Endothelial cell of umbilical vein (primary cell): ENCODE measurements at regions not wholly inside any gene's neighbourhood (a gene's known extent, or its start where the extent isn't known, plus 50 kb on each side); places are given as distances from the start of the nearest gene placed in this dataset.

Source experiments
- CTCF ChIP-seq, 2 donors: IDR thresholded peaks; 1 replicate in 1 of 2; 2 replicates in 1 of 2; pipeline ENCODE4 v1.5.1; 2011; ENCODE audit warnings: low read length in 2 of 2, mild to moderate bottlenecking in 2 of 2, moderate library complexity in 2 of 2, control low read depth in 1 of 2, inconsistent platforms in 1 of 2, low read depth in 1 of 2; ENCODE audit not compliant: insufficient read depth in 1 of 2; ENCODE audit errors: extremely low read depth in 1 of 2
- EZH2 ChIP-seq: IDR thresholded peaks from 2 replicates; pipeline ENCODE4 v1.6.1; 2012; ENCODE audit warnings: borderline replicate concordance, low read depth, mild to moderate bottlenecking, moderate library complexity, low read length, inconsistent platforms; ENCODE audit not compliant: severe bottlenecking

DNA sequence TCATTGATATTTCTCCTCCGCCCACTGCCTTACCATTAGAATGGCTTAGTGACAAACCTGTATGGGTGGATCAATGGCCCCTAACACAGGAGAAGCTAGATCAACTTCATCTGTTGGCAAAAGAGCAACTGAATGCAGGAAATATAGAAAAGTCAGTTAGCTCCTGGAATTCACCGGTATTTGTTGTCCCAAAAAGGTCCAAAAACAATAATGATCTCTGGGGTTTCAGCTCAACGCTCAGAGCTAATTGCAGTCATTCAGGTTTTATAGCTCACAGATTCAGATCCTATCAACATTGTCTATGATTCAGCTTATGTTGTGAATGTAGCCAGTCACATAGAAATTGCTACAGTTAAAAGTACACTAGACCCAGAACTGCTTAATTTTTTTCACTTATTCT lies 124.0 kb upstream of the ZCCHC13 start:
- no peak for TF ChIP-seq CTCF (IDR thresholded peaks at IDR 0.05; ENCODE audit: extremely low read depth in 1 of 2, insufficient read depth in 1 of 2, low read depth in 1 of 2, low read length in 2 of 2)
- no peak for TF ChIP-seq EZH2
